Prostate gland (tissue), 2 donors: ENCODE measurements at regions not wholly inside any gene's neighbourhood (a gene's known extent, or its start where the extent isn't known, plus 50 kb on each side); places are given as distances from the start of the nearest gene placed in this dataset.

Experiments
- POLR2A ChIP-seq: fragments of 450-650 bp; IDR thresholded peaks from one replicate; pipeline ENCODE4 v1.6.1; 2016; ENCODE audit warnings: antibody characterized with exemption, mild to moderate bottlenecking
- POLR2AphosphoS5 ChIP-seq: sonication (generic); formaldehyde crosslinking; IDR thresholded peaks from one replicate; pipeline ENCODE4 v1.6.1; 2017; ENCODE audit warnings: antibody characterized with exemption
- TF ChIP-seq, protein P1 (sequence below), 4 experiments: fragments of 200-600 bp in 2 of 4; fragments of 450-650 bp in 2 of 4; sonication (generic) in 2 of 4; IDR thresholded peaks; 1 replicate in 3 of 4; 2 replicates in 1 of 4; pipeline ENCODE4 v1.5.1; 2016 to 2019; ENCODE audit warnings: antibody characterized with exemption in 4 of 4, mild to moderate bottlenecking in 2 of 4, moderate library complexity in 2 of 4

DNA sequence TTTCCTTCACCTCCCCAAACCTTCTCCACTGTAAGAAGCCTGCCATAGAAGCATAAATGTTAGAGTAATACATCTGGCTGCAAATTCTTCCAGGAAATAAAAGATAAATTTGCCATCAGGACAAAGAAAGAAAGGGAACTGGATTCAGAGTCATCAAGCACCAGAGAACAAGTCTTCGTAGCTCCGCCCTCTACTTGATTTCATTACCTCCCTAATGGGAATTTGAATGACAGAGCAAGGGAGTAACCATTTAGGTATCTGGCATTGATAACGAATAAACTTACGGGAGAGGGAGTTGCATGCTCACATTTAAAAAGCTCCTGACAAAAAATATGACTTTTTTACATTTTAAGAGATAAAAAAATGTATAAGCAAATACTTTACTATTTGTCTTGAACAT is 263.4 kb downstream of the NEBL start:
- TF ChIP-seq, protein P1, sequence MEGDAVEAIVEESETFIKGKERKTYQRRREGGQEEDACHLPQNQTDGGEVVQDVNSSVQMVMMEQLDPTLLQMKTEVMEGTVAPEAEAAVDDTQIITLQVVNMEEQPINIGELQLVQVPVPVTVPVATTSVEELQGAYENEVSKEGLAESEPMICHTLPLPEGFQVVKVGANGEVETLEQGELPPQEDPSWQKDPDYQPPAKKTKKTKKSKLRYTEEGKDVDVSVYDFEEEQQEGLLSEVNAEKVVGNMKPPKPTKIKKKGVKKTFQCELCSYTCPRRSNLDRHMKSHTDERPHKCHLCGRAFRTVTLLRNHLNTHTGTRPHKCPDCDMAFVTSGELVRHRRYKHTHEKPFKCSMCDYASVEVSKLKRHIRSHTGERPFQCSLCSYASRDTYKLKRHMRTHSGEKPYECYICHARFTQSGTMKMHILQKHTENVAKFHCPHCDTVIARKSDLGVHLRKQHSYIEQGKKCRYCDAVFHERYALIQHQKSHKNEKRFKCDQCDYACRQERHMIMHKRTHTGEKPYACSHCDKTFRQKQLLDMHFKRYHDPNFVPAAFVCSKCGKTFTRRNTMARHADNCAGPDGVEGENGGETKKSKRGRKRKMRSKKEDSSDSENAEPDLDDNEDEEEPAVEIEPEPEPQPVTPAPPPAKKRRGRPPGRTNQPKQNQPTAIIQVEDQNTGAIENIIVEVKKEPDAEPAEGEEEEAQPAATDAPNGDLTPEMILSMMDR (IDR thresholded peaks at IDR 0.05): no peak
- no peak for TF ChIP-seq POLR2AphosphoS5
- TF ChIP-seq POLR2A: no peak
